Activated CD4-positive, alpha-beta T cell treated with anti-CD3 and anti-CD28 coated beads, Interleukin-2, amount 10 ng/mL, durations not matched to agents 7 days and 5 days (primary cell): ENCODE measurements at regions not wholly inside any gene's neighbourhood (a gene's known extent, or its start where the extent isn't known, plus 50 kb on each side); places are given as distances from the start of the nearest gene placed in this dataset.

Source experiments
- CTCF ChIA-PET: fragments of 350-600 bp; sonication (Branson Sonifier 250); formaldehyde crosslinking; loops from one replicate; lab custom pipeline; 2021; ENCODE audit warnings: antibody characterized with exemption; lab: Charles Lee
- POLR2A ChIA-PET: fragments of 350-600 bp; sonication (Branson Sonifier 250); formaldehyde crosslinking; loops from one replicate; lab custom pipeline; 2021; ENCODE audit warnings: antibody characterized with exemption; lab: Charles Lee
- DNase-seq: peaks from one replicate; pipeline ENCODE4 v3.0.0-alpha.2; 2020
- H3K27ac Mint-ChIP-seq: one replicate; pipeline ENCODE4 v1.8.0; 2021; ENCODE audit warnings: mild to moderate bottlenecking, moderate library complexity, mixed read lengths
- H3K27me3 Mint-ChIP-seq: one replicate; pipeline ENCODE4 v1.8.0; 2021; ENCODE audit warnings: mixed read lengths
- H3K36me3 Mint-ChIP-seq: one replicate; pipeline ENCODE4 v1.8.0; 2021; ENCODE audit warnings: low read depth, mixed read lengths
- H3K4me1 Mint-ChIP-seq: one replicate; pipeline ENCODE4 v1.8.0; 2021; ENCODE audit warnings: mixed read lengths
- H3K4me3 Mint-ChIP-seq: one replicate; pipeline ENCODE4 v1.8.0; 2021; ENCODE audit warnings: mild to moderate bottlenecking, moderate library complexity, mixed read lengths
- H3K9me3 Mint-ChIP-seq: one replicate; pipeline ENCODE4 v1.8.0; 2021; ENCODE audit warnings: mixed read lengths

GRCh38 chr1:22254756-22255155 lies 111.9 kb upstream of the WNT4 start:
- no peaks in the 10 kb centered on the region for H3K9me3 Mint-ChIP-seq
- no peak overlapping the region for H3K27ac Mint-ChIP-seq
- H3K4me3 Mint-ChIP-seq = no peak overlapping the region
- CTCF ChIA-PET = no interaction called here
- H3K4me1 Mint-ChIP-seq = no peaks in the 10 kb centered on the region
- no peaks in the 10 kb centered on the region for H3K36me3 Mint-ChIP-seq
- H3K27me3 Mint-ChIP-seq = peaks cover 2% of the 10 kb centered on the region
- no peak for DNase-seq
- POLR2A ChIA-PET = no interaction called here

GRCh38 chr1:22255341-22256212 lies 112.7 kb upstream of the WNT4 start:
- no peaks in the 10 kb centered on the region for H3K4me1 Mint-ChIP-seq
- ChIA-PET CTCF (no interaction called here), POLR2A (no interaction called here)
- H3K9me3 Mint-ChIP-seq = no peaks in the 10 kb centered on the region
- no peak overlapping the region for H3K4me3 Mint-ChIP-seq
- no peak overlapping the region for H3K27ac Mint-ChIP-seq
- peaks cover 4% of the 10 kb centered on the region for H3K27me3 Mint-ChIP-seq
- no peaks in the 10 kb centered on the region for H3K36me3 Mint-ChIP-seq
- DNase-seq = no peak

DNA sequence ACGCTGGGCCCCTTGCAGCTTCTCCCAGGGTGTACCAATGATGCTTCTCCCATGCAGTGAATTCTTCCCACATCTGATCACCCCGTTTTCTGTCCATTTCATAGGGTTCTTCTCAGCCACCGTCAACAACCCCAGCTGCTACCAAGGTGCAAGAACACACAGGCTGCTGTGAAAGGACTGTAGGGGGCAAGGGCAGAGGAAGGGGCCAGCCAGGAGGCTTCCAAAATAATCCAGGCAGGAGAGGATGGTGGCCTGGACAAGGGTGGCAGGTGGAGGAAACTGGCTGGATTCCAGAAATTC lies 113.3 kb upstream of the WNT4 start:
- no peaks in the 10 kb centered on the region for H3K4me1 Mint-ChIP-seq
- peaks cover 4% of the 10 kb centered on the region for H3K27me3 Mint-ChIP-seq
- no peak for DNase-seq
- H3K4me3 Mint-ChIP-seq = no peak overlapping the region
- ChIA-PET POLR2A (no interaction called here), CTCF (no interaction called here)
- H3K36me3 Mint-ChIP-seq = no peaks in the 10 kb centered on the region
- H3K9me3 Mint-ChIP-seq = no peaks in the 10 kb centered on the region
- no peak overlapping the region for H3K27ac Mint-ChIP-seq

DNA sequence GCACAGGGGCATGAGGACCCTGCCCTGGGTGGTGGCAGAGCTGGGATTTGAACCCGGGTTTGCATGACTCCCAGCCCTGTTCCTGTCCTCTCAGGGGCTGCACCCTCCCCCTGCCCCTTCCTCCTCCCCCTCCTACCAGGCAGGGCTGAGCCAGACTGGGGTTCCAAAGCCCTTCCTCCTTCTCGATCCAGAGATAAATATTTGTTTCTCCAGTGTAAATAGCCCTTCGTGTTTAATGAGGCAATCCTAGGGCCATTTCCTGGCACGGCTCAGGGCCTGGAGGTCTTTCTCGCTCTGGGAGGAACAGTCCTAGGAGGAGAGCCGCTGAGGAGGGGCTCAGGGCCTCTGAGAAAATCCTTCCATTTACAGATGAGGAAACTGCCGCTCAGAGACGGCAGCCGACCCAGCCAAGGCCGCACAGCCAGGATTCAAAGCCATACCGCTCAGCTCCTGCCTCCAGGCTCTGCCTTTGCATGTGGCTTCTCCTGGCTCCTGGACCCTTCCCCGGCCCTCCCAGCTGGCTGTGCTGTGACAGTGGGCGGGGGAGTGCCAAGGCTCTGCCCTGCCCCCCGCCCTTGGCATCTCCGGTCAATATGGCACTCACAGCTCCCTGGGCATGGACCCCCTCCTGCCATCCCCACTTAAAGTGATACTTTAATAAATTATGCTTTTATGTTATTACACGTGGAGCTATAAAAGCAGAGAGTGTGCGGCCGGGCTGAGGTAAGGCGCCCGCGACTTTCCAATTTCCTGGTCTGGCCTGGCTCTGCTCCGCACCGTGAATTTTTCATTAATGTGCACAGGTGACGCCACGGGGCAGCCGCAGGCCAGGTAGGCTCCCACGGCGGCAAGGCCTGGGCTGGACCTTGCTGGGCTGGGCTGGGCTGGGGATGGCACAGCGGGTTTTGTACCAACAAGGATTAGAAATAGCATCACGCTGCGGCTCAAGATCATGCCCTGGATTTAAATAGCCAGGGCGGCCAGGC lies 114.7 kb upstream of the WNT4 start:
- no peak overlapping the region for H3K4me3 Mint-ChIP-seq
- POLR2A ChIA-PET = no interaction called here
- no peaks in the 10 kb centered on the region for H3K36me3 Mint-ChIP-seq
- H3K9me3 Mint-ChIP-seq = no peaks in the 10 kb centered on the region
- no peak for DNase-seq
- CTCF ChIA-PET = no interaction called here
- H3K27ac Mint-ChIP-seq = no peak overlapping the region
- peaks cover 4% of the 10 kb centered on the region for H3K27me3 Mint-ChIP-seq
- no peaks in the 10 kb centered on the region for H3K4me1 Mint-ChIP-seq

DNA sequence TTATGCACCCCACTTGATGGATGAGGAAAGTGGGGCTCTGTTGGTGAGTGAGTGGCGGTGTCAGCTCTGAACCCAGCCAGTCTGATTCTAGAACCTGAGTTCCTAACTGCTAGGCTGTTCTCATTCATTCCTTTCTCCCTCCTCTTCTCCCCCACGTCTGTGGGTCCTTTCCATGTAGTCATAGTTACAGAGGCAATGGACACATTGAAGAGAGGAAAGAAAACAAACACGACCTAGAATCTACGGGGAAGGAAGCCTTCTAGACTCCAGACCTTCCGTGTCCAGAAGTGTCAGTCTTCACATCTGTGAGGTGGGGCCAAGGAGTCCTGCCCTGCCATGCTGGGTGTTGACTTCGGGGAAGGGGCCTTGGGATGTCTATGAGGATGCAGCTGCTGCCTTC lies 115.8 kb upstream of the WNT4 start:
- no peaks in the 10 kb centered on the region for H3K9me3 Mint-ChIP-seq
- H3K4me3 Mint-ChIP-seq = no peak overlapping the region
- H3K27me3 Mint-ChIP-seq = peaks cover 2% of the 10 kb centered on the region
- no peaks in the 10 kb centered on the region for H3K4me1 Mint-ChIP-seq
- no peak for DNase-seq
- no peaks in the 10 kb centered on the region for H3K36me3 Mint-ChIP-seq
- ChIA-PET CTCF (no interaction called here), POLR2A (no interaction called here)
- H3K27ac Mint-ChIP-seq = no peak overlapping the region

DNA sequence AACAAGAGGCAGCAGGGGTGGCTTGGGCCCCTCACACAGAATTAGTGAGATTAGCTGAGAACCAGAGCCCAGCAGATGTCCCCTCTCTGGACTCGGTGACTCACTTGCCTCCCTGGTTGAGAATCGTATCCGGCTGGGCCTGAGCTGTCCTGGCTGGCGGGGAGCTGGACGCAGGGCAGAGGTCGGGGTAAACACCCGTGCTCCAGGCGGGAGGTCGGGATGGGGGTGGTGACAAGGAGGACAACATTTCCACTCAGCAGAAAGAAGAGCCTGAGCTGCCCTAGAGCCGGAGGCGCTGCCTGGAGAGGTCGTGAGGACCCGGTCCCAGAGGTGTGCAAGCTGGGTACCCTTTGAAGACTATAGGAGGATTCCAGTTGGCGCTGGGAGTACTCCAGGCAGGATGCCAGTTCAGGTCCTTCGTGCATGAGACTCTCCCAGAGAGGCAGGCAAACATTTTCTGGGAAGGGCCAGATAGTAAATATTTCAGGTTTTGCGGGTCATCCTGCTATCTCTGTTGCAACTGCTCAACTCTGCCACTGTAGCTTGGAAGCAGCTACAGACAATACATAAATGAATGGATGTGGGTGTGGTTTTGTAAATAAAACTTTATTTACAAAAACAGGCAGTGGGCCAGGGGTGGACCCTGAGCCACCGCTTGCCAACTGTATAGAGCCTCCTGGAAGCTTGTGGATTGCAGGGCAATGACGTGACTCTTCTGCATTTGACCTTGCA lies 116.8 kb upstream of the WNT4 start:
- no peak for DNase-seq
- no peaks in the 10 kb centered on the region for H3K36me3 Mint-ChIP-seq
- H3K4me3 Mint-ChIP-seq = no peak overlapping the region
- H3K27me3 Mint-ChIP-seq = peaks cover 2% of the 10 kb centered on the region
- no peaks in the 10 kb centered on the region for H3K4me1 Mint-ChIP-seq
- POLR2A ChIA-PET = no interaction called here
- CTCF ChIA-PET = no interaction called here
- H3K27ac Mint-ChIP-seq = no peak overlapping the region
- no peaks in the 10 kb centered on the region for H3K9me3 Mint-ChIP-seq

GRCh38 chr1:22260860-22261432 lies 118.0 kb upstream of the WNT4 start:
- no peak overlapping the region for H3K4me3 Mint-ChIP-seq
- POLR2A ChIA-PET = no interaction called here
- no peaks in the 10 kb centered on the region for H3K4me1 Mint-ChIP-seq
- DNase-seq = no peak
- CTCF ChIA-PET = no interaction called here
- H3K27ac Mint-ChIP-seq = no peak overlapping the region
- peaks cover 2% of the 10 kb centered on the region for H3K27me3 Mint-ChIP-seq
- no peaks in the 10 kb centered on the region for H3K9me3 Mint-ChIP-seq
- no peaks in the 10 kb centered on the region for H3K36me3 Mint-ChIP-seq

- CTCF ChIA-PET = no interaction called here
- Mint-ChIP-seq H3K27ac (no peak overlapping the region), H3K9me3 (no peaks in the 10 kb centered on the region), H3K4me3 (no peak overlapping the region), H3K4me1 (no peaks in the 10 kb centered on the region), H3K27me3 (peaks cover 2% of the 10 kb centered on the region), H3K36me3 (no peaks in the 10 kb centered on the region)
- POLR2A ChIA-PET = no interaction called here
- no peak for DNase-seq
These were observed 118.7 kb upstream of the WNT4 start for GRCh38 chr1:22261580-22261979.

- Mint-ChIP-seq H3K9me3 (no peaks in the 10 kb centered on the region), H3K4me1 (no peaks in the 10 kb centered on the region), H3K36me3 (no peaks in the 10 kb centered on the region), H3K27me3 (peaks cover 2% of the 10 kb centered on the region), H3K27ac (no peak overlapping the region), H3K4me3 (no peak overlapping the region)
- DNase-seq = no peak
- ChIA-PET CTCF (no interaction called here), POLR2A (no interaction called here)
These were observed 119.7 kb upstream of the WNT4 start for GRCh38 chr1:22262583-22262982.

GRCh38 chr1:22263359-22263758 lies 120.5 kb upstream of the WNT4 start:
- Mint-ChIP-seq H3K4me3 (no peak overlapping the region), H3K4me1 (no peaks in the 10 kb centered on the region), H3K27ac (no peak overlapping the region), H3K27me3 (peaks cover 2% of the 10 kb centered on the region), H3K9me3 (no peaks in the 10 kb centered on the region), H3K36me3 (no peaks in the 10 kb centered on the region)
- DNase-seq = no peak
- POLR2A ChIA-PET = no interaction called here
- CTCF ChIA-PET = no interaction called here

- ChIA-PET CTCF (interaction anchor here (0.6 kb wide), 1 partner anchor 25 kb away, joined by 3 read pairs; no protein-coding TSS in a partner anchor), POLR2A (no interaction called here)
- H3K4me3 Mint-ChIP-seq = no peak overlapping the region
- no peaks in the 10 kb centered on the region for H3K9me3 Mint-ChIP-seq
- no peak overlapping the region for H3K27ac Mint-ChIP-seq
- H3K36me3 Mint-ChIP-seq = no peaks in the 10 kb centered on the region
- H3K27me3 Mint-ChIP-seq = peaks cover 2% of the 10 kb centered on the region
- no peaks in the 10 kb centered on the region for H3K4me1 Mint-ChIP-seq
- DNase-seq = no peak
These were observed 121.8 kb upstream of the WNT4 start for GRCh38 chr1:22264464-22265341.

GRCh38 chr1:22266141-22266540 lies 123.2 kb upstream of the WNT4 start:
- ChIA-PET POLR2A (no interaction called here), CTCF (no interaction called here)
- no peak for DNase-seq
- Mint-ChIP-seq H3K9me3 (no peaks in the 10 kb centered on the region), H3K27me3 (no peaks in the 10 kb centered on the region), H3K4me1 (no peaks in the 10 kb centered on the region), H3K36me3 (no peaks in the 10 kb centered on the region), H3K4me3 (no peak overlapping the region), H3K27ac (no peak overlapping the region)
